H9 (cell line): ENCODE measurements at regions not wholly inside any gene's neighbourhood (a gene's known extent, or its start where the extent isn't known, plus 50 kb on each side); places are given as distances from the start of the nearest gene placed in this dataset.

Experiments used
- DNase-seq: peaks from one replicate; pipeline ENCODE4 v3.0.0-alpha.2; 2017
- H2AFZ ChIP-seq: one replicate; pipeline ENCODE4 v1.6.1; 2013; ENCODE audit warnings: mild to moderate bottlenecking, low read length, control low read depth, moderate library complexity
- H2AK5ac ChIP-seq: 2 replicates; pipeline ENCODE4 v1.6.1; 2013; ENCODE audit warnings: low read length, control low read depth, mixed read lengths; ENCODE audit not compliant: insufficient read length
- H2BK120ac ChIP-seq: one replicate; pipeline ENCODE4 v1.6.1; 2013; ENCODE audit warnings: low read depth, mild to moderate bottlenecking, low read length, control low read depth, inconsistent platforms; ENCODE audit not compliant: poor library complexity, severe bottlenecking
- H2BK12ac ChIP-seq: 2 replicates; pipeline ENCODE4 v1.6.1; 2013; ENCODE audit warnings: low read length, control low read depth, mixed read lengths, low read depth; ENCODE audit not compliant: insufficient read length
- H2BK15ac ChIP-seq: 2 replicates; pipeline ENCODE4 v1.6.1; 2013; ENCODE audit warnings: low read depth, low read length, control low read depth
- H2BK20ac ChIP-seq: one replicate; pipeline ENCODE4 v1.6.1; 2013; ENCODE audit warnings: low read depth, mild to moderate bottlenecking, low read length, control low read depth, inconsistent platforms; ENCODE audit not compliant: poor library complexity, severe bottlenecking
- H2BK5ac ChIP-seq: 2 replicates; pipeline ENCODE4 v1.6.1; 2013; ENCODE audit warnings: low read length, control low read depth, mixed read lengths; ENCODE audit not compliant: insufficient read length
- H3K14ac ChIP-seq: 2 replicates; pipeline ENCODE4 v1.6.1; 2013; ENCODE audit warnings: low read length, control low read depth; ENCODE audit not compliant: insufficient read depth
- H3K18ac ChIP-seq: 2 replicates; pipeline ENCODE4 v1.6.1; 2013; ENCODE audit warnings: low read depth, mild to moderate bottlenecking, mixed read lengths, low read length, control low read depth; ENCODE audit not compliant: insufficient read length
- H3K23ac ChIP-seq: 2 replicates; pipeline ENCODE4 v1.6.1; 2013; ENCODE audit warnings: low read length, control low read depth, mixed read lengths, low read depth; ENCODE audit not compliant: insufficient read length
- H3K23me2 ChIP-seq: 2 replicates; pipeline ENCODE4 v1.6.1; 2013; ENCODE audit warnings: low read depth, mild to moderate bottlenecking, mixed read lengths, low read length, control low read depth; ENCODE audit not compliant: insufficient read length, poor library complexity, severe bottlenecking
- H3K27ac ChIP-seq: 2 replicates; pipeline ENCODE4 v1.5.1; 2013; ENCODE audit warnings: low read length, control low read depth, mixed read lengths, low read depth; ENCODE audit not compliant: insufficient read length
- H3K27me3 ChIP-seq: 2 replicates; pipeline ENCODE4 v1.6.1; 2013; ENCODE audit warnings: low read length, control low read depth, inconsistent platforms; ENCODE audit not compliant: insufficient read depth
- H3K4ac ChIP-seq: 2 replicates; pipeline ENCODE4 v1.6.1; 2013; ENCODE audit warnings: low read depth, mild to moderate bottlenecking, control low read depth, inconsistent platforms, low read length, moderate library complexity
- H3K4me1 ChIP-seq: 2 replicates; pipeline ENCODE4 v1.6.1; 2013; ENCODE audit warnings: low read length, control low read depth, inconsistent platforms; ENCODE audit not compliant: insufficient read depth
- H3K4me2 ChIP-seq: 2 replicates; pipeline ENCODE4 v1.6.1; 2013; ENCODE audit warnings: low read length, control low read depth, mixed read lengths; ENCODE audit not compliant: insufficient read length, insufficient read depth
- H3K56ac ChIP-seq: 2 replicates; pipeline ENCODE4 v1.6.1; 2013; ENCODE audit warnings: low read depth, mild to moderate bottlenecking, mixed read lengths, low read length, control low read depth; ENCODE audit not compliant: insufficient read length
- H3K79me1 ChIP-seq: 2 replicates; pipeline ENCODE4 v1.6.1; 2013; ENCODE audit warnings: low read depth, mild to moderate bottlenecking, moderate library complexity, low read length, control low read depth, inconsistent platforms; ENCODE audit not compliant: insufficient read depth, poor library complexity, severe bottlenecking
- H3K79me2 ChIP-seq: 2 replicates; pipeline ENCODE4 v1.6.1; 2013; ENCODE audit warnings: low read length, control low read depth, inconsistent platforms; ENCODE audit not compliant: insufficient read depth
- H3K9ac ChIP-seq: 2 replicates; pipeline ENCODE4 v1.6.1; 2013; ENCODE audit warnings: low read length, control low read depth, mixed read lengths; ENCODE audit not compliant: insufficient read length; ENCODE audit errors: extremely low read depth
- H3K9me3 ChIP-seq: one replicate; pipeline ENCODE4 v1.6.1; 2013; ENCODE audit warnings: low read depth, low read length, inconsistent platforms; ENCODE audit not compliant: control insufficient read depth
- H3T11ph ChIP-seq: one replicate; pipeline ENCODE4 v1.6.1; 2013; ENCODE audit warnings: mild to moderate bottlenecking, low read length, control low read depth, inconsistent platforms
- H4K20me1 ChIP-seq: one replicate; pipeline ENCODE4 v1.6.1; 2013; ENCODE audit not compliant: control insufficient read depth, insufficient read length, insufficient read depth
- H4K5ac ChIP-seq: 2 replicates; pipeline ENCODE4 v1.6.1; 2013; ENCODE audit warnings: low read depth, mild to moderate bottlenecking, mixed read lengths, low read length, control low read depth; ENCODE audit not compliant: insufficient read length
- H4K8ac ChIP-seq: replicated peaks from 2 replicates; pipeline ENCODE4 v1.6.1; 2013; ENCODE audit warnings: low read length, control low read depth, mixed read lengths, low read depth; ENCODE audit not compliant: insufficient read length
- H4K91ac ChIP-seq: 2 replicates; pipeline ENCODE4 v1.6.1; 2013; ENCODE audit warnings: low read depth, mild to moderate bottlenecking, moderate library complexity, mixed read lengths, low read length, control low read depth; ENCODE audit not compliant: insufficient read length
- H3K27ac Mint-ChIP-seq, 3 experiments: 2 replicates in 2 of 3; 3 replicates in 1 of 3; pipeline ENCODE4 v1.8.0; 2020 to 2021; ENCODE audit warnings: mixed read lengths in 3 of 3, mild to moderate bottlenecking in 1 of 3, moderate library complexity in 1 of 3
- H3K27me3 Mint-ChIP-seq: 2 replicates; pipeline ENCODE4 v1.8.0; 2021; ENCODE audit warnings: low read depth, mild to moderate bottlenecking, moderate library complexity, mixed read lengths
- H3K36me3 Mint-ChIP-seq, 3 experiments: 2 replicates in 2 of 3; 3 replicates in 1 of 3; pipeline ENCODE4 v1.8.0; 2020 to 2021; ENCODE audit warnings: low read depth in 3 of 3, mixed read lengths in 3 of 3; ENCODE audit not compliant: insufficient read depth in 1 of 3
- H3K4me1 Mint-ChIP-seq, 2 experiments: 2 replicates each; pipeline ENCODE4 v1.8.0; 2020; ENCODE audit warnings: mixed read lengths in 2 of 2
- H3K4me3 Mint-ChIP-seq, 2 experiments: 2 replicates in 1 of 2; 3 replicates in 1 of 2; pipeline ENCODE4 v1.8.0; 2020 to 2021; ENCODE audit warnings: mild to moderate bottlenecking in 2 of 2, mixed read lengths in 2 of 2, moderate library complexity in 1 of 2
- H3K9me3 Mint-ChIP-seq, 2 experiments: 2 replicates in 1 of 2; 3 replicates in 1 of 2; pipeline ENCODE4 v1.8.0; 2020; ENCODE audit warnings: mild to moderate bottlenecking in 2 of 2, mixed read lengths in 2 of 2, moderate library complexity in 1 of 2
- CTCF ChIP-seq: fragments of 200-600 bp; sonication (generic); conservative IDR thresholded peaks from 3 replicates; pipeline ENCODE4 v1.8.0; 2021; ENCODE audit warnings: antibody characterized with exemption, mild to moderate bottlenecking
- WGBS: extraction: QIAGEN DNeasy Blood & Tissue Kit; methylation state at CpG from one replicate; pipeline ENCODE4 v1.1.7; 2013; ENCODE audit warnings: missing lambda C conversion rate, low lambda C conversion rate, mixed read lengths; ENCODE audit not compliant: insufficient read length; ENCODE audit errors: extremely low coverage; 5-methylcytosine and 5-hydroxymethylcytosine counted together

GRCh38 chr6:1229301-1229700, 82.6 kb upstream of the FOXQ1 start:
- H3K18ac ChIP-seq = no peak overlapping the region
- H3K4ac ChIP-seq = no peak overlapping the region
- H3K23me2 ChIP-seq = no peaks in the 10 kb centered on the region
- no peaks in the 10 kb centered on the region for H3K27me3 ChIP-seq
- TF ChIP-seq CTCF = no peak
- no peak for DNase-seq
- Mint-ChIP-seq H3K27me3 (peaks cover 24% of the 10 kb centered on the region), H3K27ac (no peak overlapping the region), H3K9me3 (no peaks in the 10 kb centered on the region), H3K36me3 (no peaks in the 10 kb centered on the region), H3K4me3 (no peak overlapping the region), H3K4me1 (peaks cover 0 to 9% of the 10 kb centered on the region in 2 experiments; a peak in 2 of 4 replicates)
- H2BK120ac ChIP-seq = no peak overlapping the region
- H3K23ac ChIP-seq = no peak overlapping the region
- no peaks in the 10 kb centered on the region for H3K4me1 ChIP-seq
- no peaks in the 10 kb centered on the region for H3K9me3 ChIP-seq
- H2BK15ac ChIP-seq = no peak overlapping the region
- H3K9ac ChIP-seq = no peak overlapping the region
- WGBS = no CpG with 5 or more reads among the region's 7 CpGs
- no peak overlapping the region for H3K14ac ChIP-seq
- no peak overlapping the region for H4K5ac ChIP-seq
- H4K20me1 ChIP-seq = no peaks in the 10 kb centered on the region
- H2AFZ ChIP-seq = no peak overlapping the region
- H3K4me2 ChIP-seq = no peak overlapping the region
- H4K8ac ChIP-seq = no peak overlapping the region
- no peak overlapping the region for H3K27ac ChIP-seq
- H4K91ac ChIP-seq = no peak overlapping the region
- no peaks in the 10 kb centered on the region for H3K79me1 ChIP-seq
- H2BK5ac ChIP-seq = no peak overlapping the region
- no peaks in the 10 kb centered on the region for H3K79me2 ChIP-seq
- no peak overlapping the region for H2AK5ac ChIP-seq
- no peak overlapping the region for H2BK12ac ChIP-seq
- no peak overlapping the region for H3K56ac ChIP-seq
- H3T11ph ChIP-seq = no peak overlapping the region
- no peak overlapping the region for H2BK20ac ChIP-seq
